HepG2 (cell line): ENCODE measurements at regions not wholly inside any gene's neighbourhood (a gene's known extent, or its start where the extent isn't known, plus 50 kb on each side); places are given as distances from the start of the nearest gene placed in this dataset.

Experiments used
- ATF7-NPFF ChIP-seq: sonication (generic); formaldehyde crosslinking; IDR thresholded peaks from 2 replicates; pipeline ENCODE4 v1.8.1; 2023; ENCODE audit warnings: mild to moderate bottlenecking, low read depth, missing genetic modification reagents, moderate library complexity
- GTF3A ChIP-seq: sonication (generic); formaldehyde crosslinking; conservative IDR thresholded peaks from 2 replicates; pipeline ENCODE4 v1.4.0; 2020; ENCODE audit warnings: mild to moderate bottlenecking, missing genetic modification reagents
- HHEX ChIP-seq: IDR thresholded peaks from 2 replicates; pipeline ENCODE4 v1.6.1; 2016; ENCODE audit warnings: control low read depth
- POGZ ChIP-seq: sonication (generic); formaldehyde crosslinking; IDR thresholded peaks from 2 replicates; pipeline ENCODE4 v1.4.0; 2020; ENCODE audit warnings: mild to moderate bottlenecking, missing genetic modification reagents
- YY1 ChIP-seq: IDR thresholded peaks from 2 replicates; pipeline ENCODE4 v1.6.1; 2011; ENCODE audit warnings: low read length, low read depth, moderate library complexity, mild to moderate bottlenecking; ENCODE audit not compliant: insufficient read depth, insufficient replicate concordance
- ZFP90 ChIP-seq: sonication (generic); formaldehyde crosslinking; IDR thresholded peaks from 2 replicates; pipeline ENCODE4 v1.8.0; 2022; ENCODE audit warnings: missing genetic modification reagents, mild to moderate bottlenecking, inconsistent platforms, borderline replicate concordance
- ZNF605 ChIP-seq: sonication (generic); formaldehyde crosslinking; IDR thresholded peaks from 2 replicates; pipeline ENCODE4 v1.8.0; 2022; ENCODE audit warnings: mild to moderate bottlenecking, missing genetic modification reagents
- ZNF709 ChIP-seq: sonication (generic); formaldehyde crosslinking; IDR thresholded peaks from 2 replicates; pipeline ENCODE4 v1.5.0; 2020; ENCODE audit warnings: mild to moderate bottlenecking, missing genetic modification reagents
- ZNF724P ChIP-seq: sonication (generic); formaldehyde crosslinking; IDR thresholded peaks from 2 replicates; pipeline ENCODE4 v1.8.0; 2022; ENCODE audit warnings: missing genetic modification reagents, borderline replicate concordance
- ZNF777 ChIP-seq: sonication (generic); formaldehyde crosslinking; IDR thresholded peaks from 2 replicates; pipeline ENCODE4 v1.4.0; 2020; ENCODE audit warnings: missing genetic modification reagents
- TF ChIP-seq, protein P1 (sequence below): sonication (generic); formaldehyde crosslinking; IDR thresholded peaks from 2 replicates; pipeline ENCODE4 v1.4.0; 2020; ENCODE audit warnings: missing genetic modification reagents, mild to moderate bottlenecking, borderline replicate concordance
- TF ChIP-seq, protein P2 (sequence below), 2 experiments: sonication (generic) in 1 of 2; formaldehyde crosslinking in 1 of 2; IDR thresholded peaks; 2 replicates each; pipeline versions ENCODE4 v1.6.1 to v1.9.0; 2014 to 2022; ENCODE audit warnings: antibody characterized with exemption in 1 of 2, borderline replicate concordance in 1 of 2, inconsistent platforms in 1 of 2, low read depth in 1 of 2, missing genetic modification reagents in 1 of 2
- TF ChIP-seq, protein P3 (sequence below): sonication (generic); formaldehyde crosslinking; IDR thresholded peaks from 2 replicates; pipeline ENCODE4 v1.5.0; 2020; ENCODE audit warnings: missing genetic modification reagents
- TF ChIP-seq, protein P4 (sequence below): IDR thresholded peaks from 2 replicates; pipeline ENCODE4 v1.6.1; 2018; ENCODE audit warnings: missing genetic modification reagents
- TF ChIP-seq, protein P5 (sequence below): sonication (generic); formaldehyde crosslinking; IDR thresholded peaks from 2 replicates; pipeline ENCODE4 v1.4.0; 2020; ENCODE audit warnings: missing genetic modification reagents

DNA sequence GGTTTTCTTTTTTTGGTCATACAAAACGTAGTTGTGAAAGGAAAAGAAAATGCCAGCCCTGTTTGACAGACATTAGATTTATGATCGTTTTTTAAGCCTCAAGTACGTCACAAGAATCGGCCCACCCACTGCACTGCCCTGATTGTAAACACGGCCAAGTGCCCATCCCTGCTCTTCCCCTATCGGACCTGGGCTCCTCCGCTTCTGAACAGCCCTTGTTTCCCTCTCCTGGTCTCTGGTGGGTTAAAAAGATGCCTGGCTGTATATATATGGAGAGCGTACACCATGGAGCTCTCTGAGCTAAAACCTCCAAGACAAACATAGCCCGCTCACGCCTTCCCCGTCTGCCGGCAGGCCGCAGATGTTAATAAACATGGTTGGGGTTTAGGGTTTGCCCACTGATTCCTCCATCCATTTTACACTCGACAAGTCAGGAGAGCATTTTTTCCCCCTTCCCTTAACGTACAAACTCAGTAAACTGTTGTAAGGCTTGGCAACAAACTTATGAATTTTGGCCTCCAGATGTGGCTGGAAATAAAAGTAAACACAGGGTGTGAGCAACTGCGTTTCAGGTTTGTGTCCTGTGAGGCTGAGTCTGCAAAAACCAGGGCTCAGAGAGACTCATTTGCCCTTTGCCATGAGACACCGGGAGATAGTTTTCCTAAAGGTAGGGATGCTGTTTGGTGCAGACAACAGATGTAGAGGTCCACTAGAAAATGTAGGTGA is 325.9 kb downstream of the SOX9 start (continued):
- TF ChIP-seq, protein P1, sequence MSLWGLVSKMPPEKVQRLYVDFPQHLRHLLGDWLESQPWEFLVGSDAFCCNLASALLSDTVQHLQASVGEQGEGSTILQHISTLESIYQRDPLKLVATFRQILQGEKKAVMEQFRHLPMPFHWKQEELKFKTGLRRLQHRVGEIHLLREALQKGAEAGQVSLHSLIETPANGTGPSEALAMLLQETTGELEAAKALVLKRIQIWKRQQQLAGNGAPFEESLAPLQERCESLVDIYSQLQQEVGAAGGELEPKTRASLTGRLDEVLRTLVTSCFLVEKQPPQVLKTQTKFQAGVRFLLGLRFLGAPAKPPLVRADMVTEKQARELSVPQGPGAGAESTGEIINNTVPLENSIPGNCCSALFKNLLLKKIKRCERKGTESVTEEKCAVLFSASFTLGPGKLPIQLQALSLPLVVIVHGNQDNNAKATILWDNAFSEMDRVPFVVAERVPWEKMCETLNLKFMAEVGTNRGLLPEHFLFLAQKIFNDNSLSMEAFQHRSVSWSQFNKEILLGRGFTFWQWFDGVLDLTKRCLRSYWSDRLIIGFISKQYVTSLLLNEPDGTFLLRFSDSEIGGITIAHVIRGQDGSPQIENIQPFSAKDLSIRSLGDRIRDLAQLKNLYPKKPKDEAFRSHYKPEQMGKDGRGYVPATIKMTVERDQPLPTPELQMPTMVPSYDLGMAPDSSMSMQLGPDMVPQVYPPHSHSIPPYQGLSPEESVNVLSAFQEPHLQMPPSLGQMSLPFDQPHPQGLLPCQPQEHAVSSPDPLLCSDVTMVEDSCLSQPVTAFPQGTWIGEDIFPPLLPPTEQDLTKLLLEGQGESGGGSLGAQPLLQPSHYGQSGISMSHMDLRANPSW: 0 out of 2 replicates have a peak, but pooled peaks have one; percentile 7
- TF ChIP-seq, protein P2, sequence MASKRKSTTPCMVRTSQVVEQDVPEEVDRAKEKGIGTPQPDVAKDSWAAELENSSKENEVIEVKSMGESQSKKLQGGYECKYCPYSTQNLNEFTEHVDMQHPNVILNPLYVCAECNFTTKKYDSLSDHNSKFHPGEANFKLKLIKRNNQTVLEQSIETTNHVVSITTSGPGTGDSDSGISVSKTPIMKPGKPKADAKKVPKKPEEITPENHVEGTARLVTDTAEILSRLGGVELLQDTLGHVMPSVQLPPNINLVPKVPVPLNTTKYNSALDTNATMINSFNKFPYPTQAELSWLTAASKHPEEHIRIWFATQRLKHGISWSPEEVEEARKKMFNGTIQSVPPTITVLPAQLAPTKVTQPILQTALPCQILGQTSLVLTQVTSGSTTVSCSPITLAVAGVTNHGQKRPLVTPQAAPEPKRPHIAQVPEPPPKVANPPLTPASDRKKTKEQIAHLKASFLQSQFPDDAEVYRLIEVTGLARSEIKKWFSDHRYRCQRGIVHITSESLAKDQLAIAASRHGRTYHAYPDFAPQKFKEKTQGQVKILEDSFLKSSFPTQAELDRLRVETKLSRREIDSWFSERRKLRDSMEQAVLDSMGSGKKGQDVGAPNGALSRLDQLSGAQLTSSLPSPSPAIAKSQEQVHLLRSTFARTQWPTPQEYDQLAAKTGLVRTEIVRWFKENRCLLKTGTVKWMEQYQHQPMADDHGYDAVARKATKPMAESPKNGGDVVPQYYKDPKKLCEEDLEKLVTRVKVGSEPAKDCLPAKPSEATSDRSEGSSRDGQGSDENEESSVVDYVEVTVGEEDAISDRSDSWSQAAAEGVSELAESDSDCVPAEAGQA (IDR thresholded peaks at IDR 0.05; ENCODE audit: low read depth): peak; percentile 12; the same call in 1 of the 2 replicates
- TF ChIP-seq, protein P2 (CRISPR knock-in tag; IDR thresholded peaks at IDR 0.05; ENCODE audit: borderline replicate concordance): no peak
- peak; percentile 1; the same call in 1 of the 2 replicates for TF ChIP-seq POGZ
- TF ChIP-seq ATF7-NPFF: peak; percentile 74; the same call in 1 of the 2 replicates
- TF ChIP-seq ZNF777 (CRISPR knock-in tag): 0 out of 2 replicates have a peak, but pooled peaks have one; percentile 29
- 0 out of 2 replicates have a peak, but pooled peaks have one; percentile 46 for TF ChIP-seq ZNF709 (CRISPR knock-in tag)
- TF ChIP-seq, protein P3, sequence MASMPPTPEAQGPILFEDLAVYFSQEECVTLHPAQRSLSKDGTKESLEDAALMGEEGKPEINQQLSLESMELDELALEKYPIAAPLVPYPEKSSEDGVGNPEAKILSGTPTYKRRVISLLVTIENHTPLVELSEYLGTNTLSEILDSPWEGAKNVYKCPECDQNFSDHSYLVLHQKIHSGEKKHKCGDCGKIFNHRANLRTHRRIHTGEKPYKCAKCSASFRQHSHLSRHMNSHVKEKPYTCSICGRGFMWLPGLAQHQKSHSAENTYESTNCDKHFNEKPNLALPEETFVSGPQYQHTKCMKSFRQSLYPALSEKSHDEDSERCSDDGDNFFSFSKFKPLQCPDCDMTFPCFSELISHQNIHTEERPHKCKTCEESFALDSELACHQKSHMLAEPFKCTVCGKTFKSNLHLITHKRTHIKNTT: no peak
- TF ChIP-seq, protein P4, sequence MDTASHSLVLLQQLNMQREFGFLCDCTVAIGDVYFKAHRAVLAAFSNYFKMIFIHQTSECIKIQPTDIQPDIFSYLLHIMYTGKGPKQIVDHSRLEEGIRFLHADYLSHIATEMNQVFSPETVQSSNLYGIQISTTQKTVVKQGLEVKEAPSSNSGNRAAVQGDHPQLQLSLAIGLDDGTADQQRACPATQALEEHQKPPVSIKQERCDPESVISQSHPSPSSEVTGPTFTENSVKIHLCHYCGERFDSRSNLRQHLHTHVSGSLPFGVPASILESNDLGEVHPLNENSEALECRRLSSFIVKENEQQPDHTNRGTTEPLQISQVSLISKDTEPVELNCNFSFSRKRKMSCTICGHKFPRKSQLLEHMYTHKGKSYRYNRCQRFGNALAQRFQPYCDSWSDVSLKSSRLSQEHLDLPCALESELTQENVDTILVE (CRISPR knock-in tag): peak; percentile 14; the same call in 1 of the 2 replicates
- TF ChIP-seq GTF3A (CRISPR knock-in tag): peak; percentile 42; the same call in 1 of the 2 replicates
- peak; percentile 88 for TF ChIP-seq ZNF605 (CRISPR knock-in tag)
- TF ChIP-seq, protein P5, sequence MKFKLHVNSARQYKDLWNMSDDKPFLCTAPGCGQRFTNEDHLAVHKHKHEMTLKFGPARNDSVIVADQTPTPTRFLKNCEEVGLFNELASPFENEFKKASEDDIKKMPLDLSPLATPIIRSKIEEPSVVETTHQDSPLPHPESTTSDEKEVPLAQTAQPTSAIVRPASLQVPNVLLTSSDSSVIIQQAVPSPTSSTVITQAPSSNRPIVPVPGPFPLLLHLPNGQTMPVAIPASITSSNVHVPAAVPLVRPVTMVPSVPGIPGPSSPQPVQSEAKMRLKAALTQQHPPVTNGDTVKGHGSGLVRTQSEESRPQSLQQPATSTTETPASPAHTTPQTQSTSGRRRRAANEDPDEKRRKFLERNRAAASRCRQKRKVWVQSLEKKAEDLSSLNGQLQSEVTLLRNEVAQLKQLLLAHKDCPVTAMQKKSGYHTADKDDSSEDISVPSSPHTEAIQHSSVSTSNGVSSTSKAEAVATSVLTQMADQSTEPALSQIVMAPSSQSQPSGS (CRISPR knock-in tag): no peak
- TF ChIP-seq HHEX (CRISPR knock-in tag): no peak
- TF ChIP-seq ZNF724P (CRISPR knock-in tag): 0 out of 2 replicates have a peak, but pooled peaks have one; percentile 61
- no peak for TF ChIP-seq YY1
- TF ChIP-seq ZFP90 (CRISPR knock-in tag): no peak
